ENCODE measurements at regions not wholly inside any gene's neighbourhood (a gene's known extent, or its start where the extent isn't known, plus 50 kb on each side); places are given as distances from the start of the nearest gene placed in this dataset.

DNA sequence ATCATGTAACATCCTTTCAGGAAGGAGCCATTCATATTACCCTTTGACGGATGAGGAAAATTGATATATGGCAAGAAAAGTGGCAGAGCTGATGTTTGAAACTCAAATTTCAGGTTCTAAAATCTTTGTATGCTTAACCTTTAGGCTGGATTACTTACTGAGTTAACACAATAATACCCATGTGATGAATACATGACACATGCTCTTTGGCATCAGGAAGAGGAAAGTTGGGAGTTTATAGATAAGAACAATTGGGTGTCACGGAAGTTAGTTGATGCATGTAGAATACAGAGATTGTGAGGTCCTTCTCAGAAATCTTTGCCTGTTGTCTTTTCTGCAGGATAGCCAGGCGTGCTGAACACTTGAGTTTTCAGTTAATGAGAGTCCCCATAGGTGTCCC lies 572.1 kb upstream of the POM121L12 start:
- TF ChIP-seq, protein P1, sequence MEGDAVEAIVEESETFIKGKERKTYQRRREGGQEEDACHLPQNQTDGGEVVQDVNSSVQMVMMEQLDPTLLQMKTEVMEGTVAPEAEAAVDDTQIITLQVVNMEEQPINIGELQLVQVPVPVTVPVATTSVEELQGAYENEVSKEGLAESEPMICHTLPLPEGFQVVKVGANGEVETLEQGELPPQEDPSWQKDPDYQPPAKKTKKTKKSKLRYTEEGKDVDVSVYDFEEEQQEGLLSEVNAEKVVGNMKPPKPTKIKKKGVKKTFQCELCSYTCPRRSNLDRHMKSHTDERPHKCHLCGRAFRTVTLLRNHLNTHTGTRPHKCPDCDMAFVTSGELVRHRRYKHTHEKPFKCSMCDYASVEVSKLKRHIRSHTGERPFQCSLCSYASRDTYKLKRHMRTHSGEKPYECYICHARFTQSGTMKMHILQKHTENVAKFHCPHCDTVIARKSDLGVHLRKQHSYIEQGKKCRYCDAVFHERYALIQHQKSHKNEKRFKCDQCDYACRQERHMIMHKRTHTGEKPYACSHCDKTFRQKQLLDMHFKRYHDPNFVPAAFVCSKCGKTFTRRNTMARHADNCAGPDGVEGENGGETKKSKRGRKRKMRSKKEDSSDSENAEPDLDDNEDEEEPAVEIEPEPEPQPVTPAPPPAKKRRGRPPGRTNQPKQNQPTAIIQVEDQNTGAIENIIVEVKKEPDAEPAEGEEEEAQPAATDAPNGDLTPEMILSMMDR (IDR thresholded peaks at IDR 0.05; ENCODE audit: insufficient read depth in 1 of 2, low read depth in 1 of 2, low read length in 1 of 2, severe bottlenecking in 1 of 2, unreplicated experiment in 1 of 2) = no peak
- ChIA-PET CTCF (no interaction called here), POLR2A (no interaction called here)
- Histone ChIP-seq H3K4me3 (ENCODE audit: low read depth, low read length) (no peak overlapping the region), H3K36me3 (ENCODE audit: control insufficient read depth, insufficient read depth, low read length) (no peaks in the 10 kb centered on the region), H3K27me3 (replicated peaks; ENCODE audit: control insufficient read depth, insufficient read depth, low read length) (no peaks in the 10 kb centered on the region), H3K4me1 (no peaks in the 10 kb centered on the region), H3K9me3 (no peaks in the 10 kb centered on the region)
- H3K4me1 Mint-ChIP-seq (ENCODE audit: low read depth, unreplicated experiment) = no peaks in the 10 kb centered on the region
- DNase-seq = no peak
- peaks cover 2% of the 10 kb centered on the region for H3K27me3 Mint-ChIP-seq (ENCODE audit: insufficient read depth, unreplicated experiment)
- BruUV-seq (replicated peaks) = no TSS peak
- no peak overlapping the region for H3K27ac Mint-ChIP-seq (ENCODE audit: unreplicated experiment)
- intact Hi-C loops (cut with micrococcal nuclease; ENCODE audit: unreplicated experiment) = no loop called here
- no peak overlapping the region for H3K4me3 Mint-ChIP-seq (ENCODE audit: unreplicated experiment)
- no peaks in the 10 kb centered on the region for H3K9me3 Mint-ChIP-seq (ENCODE audit: unreplicated experiment)
- no peaks in the 10 kb centered on the region for H3K36me3 Mint-ChIP-seq (ENCODE audit: insufficient read depth, unreplicated experiment)

DNA sequence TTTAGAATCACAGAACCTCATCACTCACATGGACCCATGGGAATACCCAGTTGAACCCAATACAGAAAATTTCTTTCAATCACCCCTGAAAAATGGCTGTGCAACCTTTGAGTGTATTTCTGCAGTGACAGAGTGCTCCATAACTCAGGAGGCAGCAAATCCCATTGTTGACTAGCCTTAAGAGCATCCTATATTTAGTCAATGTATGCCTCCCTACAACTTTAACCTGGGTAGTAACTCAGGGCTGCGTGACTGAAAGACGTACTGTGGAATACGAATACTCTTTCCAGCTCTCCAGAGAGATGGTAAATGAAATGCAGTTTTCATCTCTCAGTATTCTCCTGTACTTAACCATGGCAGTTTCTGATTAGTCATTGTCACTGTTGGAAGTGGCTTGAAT lies 573.0 kb upstream of the POM121L12 start:
- TF ChIP-seq, protein P1 (IDR thresholded peaks at IDR 0.05; ENCODE audit: insufficient read depth in 1 of 2, low read depth in 1 of 2, low read length in 1 of 2, severe bottlenecking in 1 of 2, unreplicated experiment in 1 of 2) = no peak
- no peaks in the 10 kb centered on the region for H3K9me3 ChIP-seq
- DNase-seq = no peak
- H3K4me1 ChIP-seq = no peaks in the 10 kb centered on the region
- no peaks in the 10 kb centered on the region for H3K36me3 Mint-ChIP-seq (ENCODE audit: insufficient read depth, unreplicated experiment)
- no peak overlapping the region for H3K4me3 ChIP-seq (ENCODE audit: low read depth, low read length)
- POLR2A ChIA-PET = no interaction called here
- H3K9me3 Mint-ChIP-seq (ENCODE audit: unreplicated experiment) = no peaks in the 10 kb centered on the region
- H3K36me3 ChIP-seq (ENCODE audit: control insufficient read depth, insufficient read depth, low read length) = no peaks in the 10 kb centered on the region
- no peak overlapping the region for H3K27ac Mint-ChIP-seq (ENCODE audit: unreplicated experiment)
- CTCF ChIA-PET = no interaction called here
- no peaks in the 10 kb centered on the region for H3K27me3 ChIP-seq (replicated peaks; ENCODE audit: control insufficient read depth, insufficient read depth, low read length)
- BruUV-seq (replicated peaks) = no TSS peak
- intact Hi-C loops (cut with micrococcal nuclease; ENCODE audit: unreplicated experiment) = no loop called here
- no peak overlapping the region for H3K4me3 Mint-ChIP-seq (ENCODE audit: unreplicated experiment)
- no peaks in the 10 kb centered on the region for H3K4me1 Mint-ChIP-seq (ENCODE audit: low read depth, unreplicated experiment)
- H3K27me3 Mint-ChIP-seq (ENCODE audit: insufficient read depth, unreplicated experiment) = peaks cover 2% of the 10 kb centered on the region

DNA sequence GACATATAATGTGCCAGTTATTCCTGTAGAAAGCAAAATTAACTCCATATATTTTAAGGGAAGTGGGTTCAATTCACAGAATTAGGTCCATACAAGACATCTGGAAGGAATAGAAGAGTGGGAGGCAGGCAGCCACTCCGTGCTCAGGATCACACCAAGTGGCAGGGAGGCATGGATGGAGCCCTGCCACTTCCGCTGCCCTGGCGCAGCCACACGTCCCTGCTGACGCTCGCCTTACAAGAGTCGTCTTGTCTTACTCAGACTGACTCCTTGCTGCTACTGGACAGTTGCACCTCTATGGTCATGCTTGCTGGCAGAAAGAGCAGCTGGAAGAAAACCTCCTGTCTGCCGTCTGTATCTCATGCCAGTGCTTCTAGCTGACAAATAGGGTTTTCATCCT lies 579.9 kb upstream of the POM121L12 start:
- Mint-ChIP-seq H3K9me3 (ENCODE audit: unreplicated experiment) (no peaks in the 10 kb centered on the region), H3K27ac (ENCODE audit: unreplicated experiment) (no peak overlapping the region), H3K27me3 (ENCODE audit: insufficient read depth, unreplicated experiment) (peaks cover 3% of the 10 kb centered on the region), H3K4me1 (ENCODE audit: low read depth, unreplicated experiment) (no peaks in the 10 kb centered on the region), H3K4me3 (ENCODE audit: unreplicated experiment) (no peak overlapping the region), H3K36me3 (ENCODE audit: insufficient read depth, unreplicated experiment) (no peaks in the 10 kb centered on the region)
- Histone ChIP-seq H3K27me3 (replicated peaks; ENCODE audit: control insufficient read depth, insufficient read depth, low read length) (no peaks in the 10 kb centered on the region), H3K4me3 (ENCODE audit: low read depth, low read length) (no peak overlapping the region), H3K4me1 (no peaks in the 10 kb centered on the region), H3K9me3 (no peaks in the 10 kb centered on the region), H3K36me3 (ENCODE audit: control insufficient read depth, insufficient read depth, low read length) (no peaks in the 10 kb centered on the region)
- DNase-seq = no peak
- TF ChIP-seq, protein P1 (IDR thresholded peaks at IDR 0.05; ENCODE audit: insufficient read depth in 1 of 2, low read depth in 1 of 2, low read length in 1 of 2, severe bottlenecking in 1 of 2, unreplicated experiment in 1 of 2) = no peak
- POLR2A ChIA-PET = no interaction called here
- BruUV-seq (replicated peaks) = no TSS peak
- CTCF ChIA-PET = no interaction called here
- intact Hi-C loops (cut with micrococcal nuclease; ENCODE audit: unreplicated experiment) = no loop called here

Measured in Caco-2 (cell line).